Endodermal cell (in vitro differentiated cells): ENCODE measurements at regions not wholly inside any gene's neighbourhood (a gene's known extent, or its start where the extent isn't known, plus 50 kb on each side); places are given as distances from the start of the nearest gene placed in this dataset.

Experiments
- DNase-seq: peaks from one replicate; pipeline ENCODE4 v3.0.0-alpha.2; 2017
- H3K27ac ChIP-seq: 2 replicates; pipeline ENCODE4 v1.5.1; 2013; ENCODE audit warnings: mild to moderate bottlenecking, low read depth, low read length, moderate library complexity
- H3K27me3 ChIP-seq: 2 replicates; pipeline ENCODE4 v1.6.1; 2013; ENCODE audit warnings: mild to moderate bottlenecking, low read length, moderate library complexity; ENCODE audit not compliant: insufficient read depth, control insufficient read depth, poor library complexity, severe bottlenecking
- H3K36me3 ChIP-seq: 2 replicates; pipeline ENCODE4 v1.7.0; 2013; ENCODE audit warnings: mild to moderate bottlenecking, low read length, moderate library complexity; ENCODE audit not compliant: control insufficient read depth, insufficient read depth
- H3K4me1 ChIP-seq: one replicate; pipeline ENCODE4 v1.7.0; 2013; ENCODE audit warnings: low read length; ENCODE audit not compliant: control insufficient read depth, insufficient read depth
- H3K4me3 ChIP-seq: 2 replicates; pipeline ENCODE4 v1.5.1; 2013; ENCODE audit warnings: mild to moderate bottlenecking, low read length, moderate library complexity
- H3K9ac ChIP-seq: 2 replicates; pipeline ENCODE4 v1.6.1; 2013; ENCODE audit warnings: mild to moderate bottlenecking, low read length, moderate library complexity; ENCODE audit not compliant: poor library complexity, severe bottlenecking; ENCODE audit errors: extremely low read depth
- H3K9me3 ChIP-seq: 2 replicates; pipeline ENCODE4 v1.6.1; 2013; ENCODE audit warnings: mild to moderate bottlenecking, low read length, moderate library complexity; ENCODE audit not compliant: control insufficient read depth
- H3K27ac Mint-ChIP-seq: 2 replicates; pipeline ENCODE4 v1.8.0; 2020; ENCODE audit warnings: mixed read lengths
- H3K27me3 Mint-ChIP-seq: 2 replicates; pipeline ENCODE4 v1.8.0; 2021; ENCODE audit warnings: mild to moderate bottlenecking, mixed read lengths; ENCODE audit not compliant: insufficient read depth
- H3K36me3 Mint-ChIP-seq: 2 replicates; pipeline ENCODE4 v1.8.0; 2020; ENCODE audit warnings: low read depth, mixed read lengths
- H3K4me1 Mint-ChIP-seq: 2 replicates; pipeline ENCODE4 v1.8.0; 2020; ENCODE audit warnings: mixed read lengths
- H3K4me3 Mint-ChIP-seq: 2 replicates; pipeline ENCODE4 v1.8.0; 2020; ENCODE audit warnings: mild to moderate bottlenecking, moderate library complexity, mixed read lengths
- H3K9me3 Mint-ChIP-seq: 2 replicates; pipeline ENCODE4 v1.8.0; 2020; ENCODE audit warnings: mild to moderate bottlenecking, mixed read lengths
- CTCF ChIP-seq: fragments of 200-600 bp; sonication (generic); conservative IDR thresholded peaks from 2 replicates; pipeline ENCODE4 v1.5.0; 2021; ENCODE audit warnings: antibody characterized with exemption, mild to moderate bottlenecking
- WGBS, 2 experiments: methylation state at CpG; one replicate each; pipeline versions ENCODE4 v1.1.5 to v1.1.7; 2013; ENCODE audit warnings: missing lambda C conversion rate in 2 of 2, mixed read lengths in 1 of 2; ENCODE audit not compliant: insufficient coverage in 1 of 2, insufficient read length in 1 of 2; 5-methylcytosine and 5-hydroxymethylcytosine counted together

- Mint-ChIP-seq H3K9me3 (no peaks in the 10 kb centered on the region), H3K4me3 (no peak overlapping the region), H3K4me1 (peaks cover 2% of the 10 kb centered on the region), H3K27ac (no peak overlapping the region), H3K27me3 (peaks cover 7% of the 10 kb centered on the region), H3K36me3 (no peaks in the 10 kb centered on the region)
- no peak for TF ChIP-seq CTCF
- Histone ChIP-seq H3K9me3 (no peaks in the 10 kb centered on the region), H3K27ac (no peak overlapping the region), H3K36me3 (no peaks in the 10 kb centered on the region), H3K9ac (no peak overlapping the region), H3K27me3 (no peaks in the 10 kb centered on the region), H3K4me3 (no peak overlapping the region), H3K4me1 (no peaks in the 10 kb centered on the region)
- 93 to 94% methylated on average over 5 to 8 of the region's 8 CpGs for WGBS, 2 experiments
- no peak for DNase-seq
These were observed 191.8 kb downstream of the GAS1 start for GRCh38 chr9:86755561-86755941.

GRCh38 chr9:86754581-86755560 lies 192.4 kb downstream of the GAS1 start:
- Mint-ChIP-seq H3K27ac (no peak overlapping the region), H3K27me3 (peaks cover 7% of the 10 kb centered on the region), H3K36me3 (no peaks in the 10 kb centered on the region), H3K4me3 (no peak overlapping the region), H3K9me3 (no peaks in the 10 kb centered on the region), H3K4me1 (peaks cover 2% of the 10 kb centered on the region)
- no peaks in the 10 kb centered on the region for H3K9me3 ChIP-seq
- no peaks in the 10 kb centered on the region for H3K4me1 ChIP-seq
- no peak for TF ChIP-seq CTCF
- H3K9ac ChIP-seq = no peak overlapping the region
- no peak overlapping the region for H3K27ac ChIP-seq
- H3K4me3 ChIP-seq = no peak overlapping the region
- H3K27me3 ChIP-seq = no peaks in the 10 kb centered on the region
- WGBS, 2 experiments = 89 to 98% methylated on average over 4 to 6 of the region's 6 CpGs
- DNase-seq = no peak
- H3K36me3 ChIP-seq = no peaks in the 10 kb centered on the region

- Mint-ChIP-seq H3K4me1 (peaks cover 2% of the 10 kb centered on the region), H3K36me3 (no peaks in the 10 kb centered on the region), H3K4me3 (no peak overlapping the region), H3K9me3 (no peaks in the 10 kb centered on the region), H3K27me3 (peaks cover 7% of the 10 kb centered on the region), H3K27ac (no peak overlapping the region)
- DNase-seq = no peak
- no peaks in the 10 kb centered on the region for H3K36me3 ChIP-seq
- H3K9me3 ChIP-seq = no peaks in the 10 kb centered on the region
- H3K9ac ChIP-seq = no peak overlapping the region
- H3K4me3 ChIP-seq = no peak overlapping the region
- 82 to 90% methylated on average over 2 to 3 of the region's 3 CpGs for WGBS, 2 experiments
- H3K27me3 ChIP-seq = no peaks in the 10 kb centered on the region
- H3K27ac ChIP-seq = no peak overlapping the region
- H3K4me1 ChIP-seq = no peaks in the 10 kb centered on the region
- TF ChIP-seq CTCF = no peak
These were observed 193.5 kb downstream of the GAS1 start for GRCh38 chr9:86753836-86754235.
